ENCODE measurements at regions not wholly inside any gene's neighbourhood (a gene's known extent, or its start where the extent isn't known, plus 50 kb on each side); places are given as distances from the start of the nearest gene placed in this dataset.

GRCh38 chr12:126385785-126386184 lies 1320.5 kb downstream of the AACS start:
- no peaks in the 10 kb centered on the region for H3K4me1 ChIP-seq (replicated peaks in 1 of 2)
- intact Hi-C loops (cut with DNase I), result no loop called here

GRCh38 chr12:126389220-126389841 lies 1324.1 kb downstream of the AACS start:
- DNase-seq, result peak in 1 of 7 donors; percentile 16
- no peaks in the 10 kb centered on the region for H3K9me3 ChIP-seq (replicated peaks in 1 of 3)
- H3K27ac ChIP-seq, result no peak overlapping the region
- H3K36me3 ChIP-seq (replicated peaks in 1 of 2), result no peaks in the 10 kb centered on the region
- H3K4me3 ChIP-seq, result no peak overlapping the region
- TF ChIP-seq CTCF (IDR thresholded peaks at IDR 0.05), result no peak
- TF ChIP-seq POLR2A (IDR thresholded peaks at IDR 0.05), result no peak
- 43 to 46% (median 45%) methylated on average over 9 of the region's 9 CpGs for WGBS, 4 donors
- no peaks in the 10 kb centered on the region for H3K4me1 ChIP-seq (replicated peaks in 1 of 2)
- no peaks in the 10 kb centered on the region for H3K27me3 ChIP-seq
- intact Hi-C loops (cut with DNase I), result no loop called here

More at GRCh38 chr12:126385785-126386184, 1320.5 kb downstream of the AACS start:
- Histone ChIP-seq H3K27ac (no peak overlapping the region), H3K36me3 (replicated peaks in 1 of 2) (no peaks in the 10 kb centered on the region), H3K27me3 (no peaks in the 10 kb centered on the region), H3K9me3 (replicated peaks in 1 of 3) (no peaks in the 10 kb centered on the region), H3K4me3 (no peak overlapping the region)
- WGBS, 4 donors, result 77 to 82% (median 79%) methylated on average over 4 of the region's 4 CpGs
- DNase-seq, result no peak
- TF ChIP-seq POLR2A (IDR thresholded peaks at IDR 0.05) (no peak), CTCF (IDR thresholded peaks at IDR 0.05) (no peak)

- WGBS, 4 donors, result 62 to 79% (median 75%) methylated on average over 5 of the region's 5 CpGs
- no peak for DNase-seq
- H3K27ac ChIP-seq, result no peak overlapping the region
- no peaks in the 10 kb centered on the region for H3K27me3 ChIP-seq
- no peaks in the 10 kb centered on the region for H3K36me3 ChIP-seq (replicated peaks in 1 of 2)
- H3K9me3 ChIP-seq (replicated peaks in 1 of 3), result no peaks in the 10 kb centered on the region
- TF ChIP-seq CTCF (IDR thresholded peaks at IDR 0.05) (no peak), POLR2A (IDR thresholded peaks at IDR 0.05) (no peak)
- H3K4me1 ChIP-seq (replicated peaks in 1 of 2), result no peaks in the 10 kb centered on the region
- no peak overlapping the region for H3K4me3 ChIP-seq
- intact Hi-C loops (cut with DNase I), result no loop called here
These were observed 1324.7 kb downstream of the AACS start for GRCh38 chr12:126389961-126390360.

GRCh38 chr12:126390969-126391566 lies 1325.8 kb downstream of the AACS start:
- no peak overlapping the region for H3K4me3 ChIP-seq
- no peaks in the 10 kb centered on the region for H3K27me3 ChIP-seq
- intact Hi-C loops (cut with DNase I), result no loop called here
- DNase-seq, result no peak
- H3K27ac ChIP-seq, result no peak overlapping the region
- H3K9me3 ChIP-seq (replicated peaks in 1 of 3), result no peaks in the 10 kb centered on the region
- H3K36me3 ChIP-seq (replicated peaks in 1 of 2), result no peaks in the 10 kb centered on the region
- TF ChIP-seq POLR2A (IDR thresholded peaks at IDR 0.05), result no peak
- no peak for TF ChIP-seq CTCF (IDR thresholded peaks at IDR 0.05)
- WGBS, 4 donors, result 47 to 61% (median 57%) methylated on average over 6 of the region's 6 CpGs
- no peaks in the 10 kb centered on the region for H3K4me1 ChIP-seq (replicated peaks in 1 of 2)

Data from adrenal gland (tissue), 9 donors.